HUES64 (cell line): ENCODE measurements at regions not wholly inside any gene's neighbourhood (a gene's known extent, or its start where the extent isn't known, plus 50 kb on each side); places are given as distances from the start of the nearest gene placed in this dataset.

Source experiments
- H3K27ac ChIP-seq: 2 replicates; pipeline ENCODE4 v1.7.0; 2013; ENCODE audit warnings: low read depth, low read length, inconsistent platforms
- H3K27me3 ChIP-seq: 2 replicates; pipeline ENCODE4 v1.6.1; 2013; ENCODE audit warnings: mild to moderate bottlenecking, low read length; ENCODE audit not compliant: insufficient read depth
- H3K36me3 ChIP-seq: 2 replicates; pipeline ENCODE4 v1.6.1; 2013; ENCODE audit warnings: mild to moderate bottlenecking, low read length; ENCODE audit not compliant: insufficient read depth
- H3K4me1 ChIP-seq: 2 replicates; pipeline ENCODE4 v1.6.1; 2013; ENCODE audit warnings: mild to moderate bottlenecking, low read length, moderate library complexity; ENCODE audit not compliant: insufficient read depth
- H3K4me3 ChIP-seq: 2 replicates; pipeline ENCODE4 v1.5.1; 2013; ENCODE audit warnings: mild to moderate bottlenecking, low read length, moderate library complexity
- H3K9ac ChIP-seq: 2 replicates; pipeline ENCODE4 v1.6.1; 2013; ENCODE audit warnings: mild to moderate bottlenecking, low read depth, low read length
- H3K9me3 ChIP-seq: 2 replicates; pipeline ENCODE4 v1.6.1; 2013; ENCODE audit warnings: low read depth, low read length; ENCODE audit not compliant: insufficient read depth
- WGBS: fragments of 150-250, 120-280 bp; methylation state at CpG from one replicate; pipeline ENCODE4 v1.1.7; 2013; ENCODE audit warnings: missing lambda C conversion rate; 5-methylcytosine and 5-hydroxymethylcytosine counted together

GRCh38 chr12:90015228-90015627 is 306.6 kb upstream of the ATP2B1 start:
- Histone ChIP-seq H3K27ac (no peak overlapping the region), H3K4me3 (no peak overlapping the region), H3K4me1 (no peaks in the 10 kb centered on the region), H3K36me3 (no peaks in the 10 kb centered on the region), H3K27me3 (no peaks in the 10 kb centered on the region), H3K9ac (no peak overlapping the region), H3K9me3 (no peaks in the 10 kb centered on the region)
- WGBS, result 86% methylated on average over 1 of the region's 1 CpG

DNA sequence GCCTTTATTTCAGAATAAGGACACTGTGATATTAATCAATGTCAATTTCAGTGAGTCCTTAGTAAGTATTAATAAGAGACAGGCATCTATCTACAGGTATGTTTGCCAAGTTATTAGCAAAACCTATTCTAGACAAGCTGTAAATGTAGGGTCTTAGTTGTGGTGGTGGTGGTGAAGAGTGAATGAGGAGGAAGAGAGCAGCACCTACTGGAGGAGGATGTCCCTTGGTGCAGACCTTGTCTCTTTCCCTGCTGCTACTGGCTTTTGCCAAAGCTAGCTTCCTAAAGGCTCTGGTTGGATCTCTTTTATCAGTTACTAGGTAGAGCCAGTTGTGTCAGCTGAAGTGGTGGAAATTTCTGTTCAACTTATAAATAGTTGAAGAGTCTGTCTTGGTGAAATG is 304.8 kb upstream of the ATP2B1 start:
- H3K27me3 ChIP-seq, result no peaks in the 10 kb centered on the region
- H3K9ac ChIP-seq, result no peak overlapping the region
- H3K4me1 ChIP-seq, result no peaks in the 10 kb centered on the region
- no peak overlapping the region for H3K27ac ChIP-seq
- H3K4me3 ChIP-seq, result no peak overlapping the region
- H3K9me3 ChIP-seq, result no peaks in the 10 kb centered on the region
- H3K36me3 ChIP-seq, result no peaks in the 10 kb centered on the region

DNA sequence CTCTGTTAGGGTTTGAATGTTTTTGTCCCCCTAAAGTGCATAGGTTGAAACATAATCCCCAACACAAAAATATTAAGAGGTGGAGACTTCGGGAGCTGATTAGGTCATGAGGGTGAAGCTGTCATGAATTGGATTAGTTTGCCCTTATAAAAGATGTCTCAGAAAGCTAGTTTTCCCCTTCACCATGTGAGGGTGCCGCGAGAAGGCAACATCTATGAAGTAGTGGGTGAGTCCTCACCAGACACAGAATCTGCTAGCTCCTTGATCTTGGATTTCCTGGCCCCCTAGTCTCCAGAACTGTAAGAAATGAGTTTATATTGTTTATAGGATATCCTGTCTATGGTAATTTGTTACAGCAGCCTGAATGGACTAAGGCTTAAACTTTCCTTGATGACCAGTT is 301.5 kb upstream of the ATP2B1 start:
- Histone ChIP-seq H3K4me3 (no peak overlapping the region), H3K4me1 (no peaks in the 10 kb centered on the region), H3K9me3 (no peaks in the 10 kb centered on the region), H3K9ac (no peak overlapping the region), H3K27ac (no peak overlapping the region), H3K36me3 (no peaks in the 10 kb centered on the region), H3K27me3 (no peaks in the 10 kb centered on the region)
- WGBS, result 100% methylated on average over 2 of the region's 3 CpGs

GRCh38 chr12:90008277-90008676 is 299.6 kb upstream of the ATP2B1 start:
- H3K27me3 ChIP-seq, result no peaks in the 10 kb centered on the region
- 92% methylated on average over 1 of the region's 3 CpGs for WGBS
- H3K9ac ChIP-seq, result no peak overlapping the region
- no peaks in the 10 kb centered on the region for H3K36me3 ChIP-seq
- no peak overlapping the region for H3K27ac ChIP-seq
- no peak overlapping the region for H3K4me3 ChIP-seq
- peaks cover 15% of the 10 kb centered on the region for H3K4me1 ChIP-seq
- H3K9me3 ChIP-seq, result no peaks in the 10 kb centered on the region

- peaks cover 15% of the 10 kb centered on the region for H3K4me1 ChIP-seq
- H3K27ac ChIP-seq, result no peak overlapping the region
- no peaks in the 10 kb centered on the region for H3K9me3 ChIP-seq
- H3K36me3 ChIP-seq, result no peaks in the 10 kb centered on the region
- 59% methylated on average over 5 of the region's 5 CpGs for WGBS
- H3K9ac ChIP-seq, result 0 out of 2 replicates have a peak overlapping the region, but pooled peaks have one; percentile 38
- H3K4me3 ChIP-seq, result no peak overlapping the region
- no peaks in the 10 kb centered on the region for H3K27me3 ChIP-seq
Measured at GRCh38 chr12:90004319-90005074, 295.9 kb upstream of the ATP2B1 start.

- H3K9ac ChIP-seq, result no peak overlapping the region
- no peaks in the 10 kb centered on the region for H3K27me3 ChIP-seq
- no peaks in the 10 kb centered on the region for H3K36me3 ChIP-seq
- H3K9me3 ChIP-seq, result no peaks in the 10 kb centered on the region
- H3K27ac ChIP-seq, result no peak overlapping the region
- no CpG with 5 or more reads among the region's 1 CpG for WGBS
- H3K4me1 ChIP-seq, result peaks cover 15% of the 10 kb centered on the region
- no peak overlapping the region for H3K4me3 ChIP-seq
Measured at GRCh38 chr12:90003688-90004087, 295.1 kb upstream of the ATP2B1 start.

DNA sequence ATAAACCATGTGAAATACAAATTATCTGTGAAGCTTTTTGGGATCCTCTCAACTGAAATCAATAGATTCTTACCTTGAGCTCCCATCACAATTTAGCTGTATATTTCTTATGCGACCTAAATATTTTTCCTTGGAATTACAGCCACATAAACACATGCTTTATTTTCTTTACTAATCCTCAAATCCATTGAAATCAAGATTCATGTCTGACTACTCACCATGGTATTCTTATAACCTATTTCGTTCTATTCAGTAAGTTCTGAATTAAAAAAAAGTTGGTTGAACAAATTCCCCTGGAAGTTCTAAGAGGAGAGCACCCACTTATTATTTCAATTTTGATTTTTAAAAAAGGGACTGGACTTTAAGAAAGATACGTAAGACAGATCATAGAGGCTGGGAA is 292.1 kb upstream of the ATP2B1 start:
- Histone ChIP-seq H3K27me3 (no peaks in the 10 kb centered on the region), H3K36me3 (no peaks in the 10 kb centered on the region), H3K9ac (no peak overlapping the region), H3K9me3 (no peaks in the 10 kb centered on the region), H3K4me1 (peaks cover 15% of the 10 kb centered on the region), H3K27ac (no peak overlapping the region), H3K4me3 (no peak overlapping the region)
- 91% methylated on average over 1 of the region's 3 CpGs for WGBS

DNA sequence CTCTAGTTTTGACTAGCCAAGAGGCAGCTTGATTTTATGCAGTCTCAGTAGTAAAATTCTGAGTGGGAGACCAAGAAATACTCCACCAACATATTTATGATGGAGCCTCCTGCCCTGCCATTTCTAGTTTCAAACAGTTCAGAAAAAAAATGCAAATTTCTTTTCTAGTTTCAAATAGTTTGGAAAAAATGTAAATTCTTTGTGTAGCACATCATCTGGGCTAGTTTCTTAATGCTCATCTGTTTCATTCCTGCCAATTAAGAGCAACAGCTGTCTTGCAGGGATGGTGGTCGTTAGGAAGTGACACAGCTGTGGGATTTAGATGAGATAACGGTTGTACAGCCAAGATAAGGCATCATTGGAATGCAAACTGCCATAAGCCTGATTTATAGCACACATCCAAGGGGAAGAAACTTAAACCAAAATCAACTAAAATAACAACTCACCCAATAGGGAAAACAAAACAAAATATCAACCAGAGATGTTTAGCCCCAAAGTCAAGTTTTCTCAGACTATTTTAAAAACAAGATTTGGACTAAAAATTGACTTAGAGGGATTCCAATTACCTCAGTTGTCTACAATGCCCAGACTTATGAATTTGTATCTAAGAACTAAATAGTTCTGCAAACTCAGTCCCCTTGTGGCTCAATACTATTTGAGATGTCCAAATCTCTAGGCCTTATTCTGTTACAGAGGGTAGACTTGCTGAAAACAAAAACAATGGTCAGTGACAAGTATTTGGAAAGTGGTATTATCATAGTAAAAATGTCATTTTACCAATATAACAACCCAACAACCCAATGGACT is 291.3 kb upstream of the ATP2B1 start:
- no peak overlapping the region for H3K9ac ChIP-seq
- no peaks in the 10 kb centered on the region for H3K27me3 ChIP-seq
- WGBS, result 84% methylated on average over 2 of the region's 2 CpGs
- H3K27ac ChIP-seq, result no peak overlapping the region
- H3K4me1 ChIP-seq, result peaks cover 15% of the 10 kb centered on the region
- H3K4me3 ChIP-seq, result no peak overlapping the region
- H3K36me3 ChIP-seq, result no peaks in the 10 kb centered on the region
- no peaks in the 10 kb centered on the region for H3K9me3 ChIP-seq

DNA sequence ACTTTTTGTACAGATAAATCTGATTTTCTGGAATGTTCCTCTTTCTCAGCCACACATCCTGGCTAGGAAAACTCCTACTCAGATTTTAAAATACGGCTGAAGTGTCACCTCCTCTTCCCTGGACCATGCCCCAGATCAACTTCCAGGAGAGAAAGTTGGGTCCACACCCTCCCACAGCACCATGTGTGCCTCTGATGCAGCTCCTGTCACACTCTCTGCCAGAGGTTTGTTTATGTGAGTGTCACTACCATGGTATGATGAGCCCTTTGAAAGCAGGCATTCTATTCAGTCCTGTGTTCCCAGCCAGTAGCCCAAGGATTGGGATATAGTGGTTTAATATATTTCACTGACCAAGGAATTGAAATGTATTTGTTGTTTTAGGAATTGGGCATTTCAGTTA is 287.2 kb upstream of the ATP2B1 start:
- H3K27me3 ChIP-seq, result no peaks in the 10 kb centered on the region
- H3K36me3 ChIP-seq, result no peaks in the 10 kb centered on the region
- H3K27ac ChIP-seq, result no peak overlapping the region
- no peaks in the 10 kb centered on the region for H3K4me1 ChIP-seq
- no peaks in the 10 kb centered on the region for H3K9me3 ChIP-seq
- H3K9ac ChIP-seq, result no peak overlapping the region
- H3K4me3 ChIP-seq, result no peak overlapping the region
- 86% methylated on average over 1 of the region's 1 CpG for WGBS

DNA sequence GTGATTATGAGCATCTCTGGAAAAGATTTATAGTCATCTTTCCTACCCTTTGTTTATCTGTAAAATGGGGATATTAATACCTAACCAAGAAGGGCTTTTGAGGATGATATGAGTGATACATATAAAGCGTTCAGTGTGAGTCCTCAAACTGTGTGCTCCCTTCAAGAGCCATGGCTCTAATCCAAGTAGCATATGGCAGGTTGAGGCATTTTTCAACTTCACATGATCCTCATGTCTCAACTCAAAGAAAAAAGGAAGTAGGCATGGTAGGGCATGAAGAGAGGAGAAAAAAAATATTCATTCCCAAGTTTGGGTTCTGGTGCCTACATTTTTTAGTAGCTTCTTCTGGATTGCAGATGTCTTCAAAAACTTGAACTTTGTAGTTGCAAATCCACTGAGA is 286.3 kb upstream of the ATP2B1 start:
- H3K27me3 ChIP-seq, result no peaks in the 10 kb centered on the region
- no peaks in the 10 kb centered on the region for H3K36me3 ChIP-seq
- no peaks in the 10 kb centered on the region for H3K9me3 ChIP-seq
- 100% methylated on average over 1 of the region's 1 CpG for WGBS
- H3K9ac ChIP-seq, result no peak overlapping the region
- H3K27ac ChIP-seq, result no peak overlapping the region
- H3K4me3 ChIP-seq, result no peak overlapping the region
- H3K4me1 ChIP-seq, result no peaks in the 10 kb centered on the region

DNA sequence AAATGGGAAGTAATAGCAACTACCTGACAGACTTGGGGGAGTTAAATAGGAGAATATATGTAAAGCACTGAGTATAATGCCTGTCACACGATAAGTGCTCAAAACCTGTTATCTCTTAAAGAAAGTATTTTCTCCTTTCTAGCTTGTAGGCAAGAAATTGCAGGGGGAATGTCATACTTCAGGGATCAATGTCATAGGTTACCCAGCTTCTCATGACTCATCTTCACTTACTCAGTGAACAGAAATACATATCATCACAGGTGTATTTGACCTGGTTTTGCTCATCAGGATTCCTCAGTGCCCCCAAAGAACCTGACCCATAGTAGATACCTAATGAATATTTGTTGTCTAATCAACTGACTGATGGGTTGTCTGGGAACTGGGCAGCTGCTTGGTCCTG is 285.0 kb upstream of the ATP2B1 start:
- WGBS, result 100% methylated on average over 1 of the region's 1 CpG
- H3K27me3 ChIP-seq, result no peaks in the 10 kb centered on the region
- no peak overlapping the region for H3K9ac ChIP-seq
- no peak overlapping the region for H3K4me3 ChIP-seq
- no peaks in the 10 kb centered on the region for H3K4me1 ChIP-seq
- no peaks in the 10 kb centered on the region for H3K9me3 ChIP-seq
- H3K27ac ChIP-seq, result no peak overlapping the region
- H3K36me3 ChIP-seq, result no peaks in the 10 kb centered on the region
